Loucy (cell line): ENCODE measurements at regions not wholly inside any gene's neighbourhood (a gene's known extent, or its start where the extent isn't known, plus 50 kb on each side); places are given as distances from the start of the nearest gene placed in this dataset.

ENCODE experiments used
- CTCF ChIP-seq: fragments of 200-600 bp; sonication (generic); conservative IDR thresholded peaks from 2 replicates; pipeline ENCODE4 v1.5.1; 2014; ENCODE audit warnings: mild to moderate bottlenecking, antibody characterized with exemption, low read length
- EZH2phosphoT487 ChIP-seq: fragments of 200-600 bp; IDR thresholded peaks from 2 replicates; pipeline ENCODE4 v1.6.1; 2018; ENCODE audit warnings: antibody characterized with exemption, mild to moderate bottlenecking, moderate library complexity, borderline replicate concordance

- TF ChIP-seq CTCF = no peak
- no peak for TF ChIP-seq EZH2phosphoT487
These were observed 577.0 kb downstream of the LMO4 start for GRCh38 chr1:87905651-87906050.
